ENCODE measurements at regions not wholly inside any gene's neighbourhood (a gene's known extent, or its start where the extent isn't known, plus 50 kb on each side); places are given as distances from the start of the nearest gene placed in this dataset.

DNA sequence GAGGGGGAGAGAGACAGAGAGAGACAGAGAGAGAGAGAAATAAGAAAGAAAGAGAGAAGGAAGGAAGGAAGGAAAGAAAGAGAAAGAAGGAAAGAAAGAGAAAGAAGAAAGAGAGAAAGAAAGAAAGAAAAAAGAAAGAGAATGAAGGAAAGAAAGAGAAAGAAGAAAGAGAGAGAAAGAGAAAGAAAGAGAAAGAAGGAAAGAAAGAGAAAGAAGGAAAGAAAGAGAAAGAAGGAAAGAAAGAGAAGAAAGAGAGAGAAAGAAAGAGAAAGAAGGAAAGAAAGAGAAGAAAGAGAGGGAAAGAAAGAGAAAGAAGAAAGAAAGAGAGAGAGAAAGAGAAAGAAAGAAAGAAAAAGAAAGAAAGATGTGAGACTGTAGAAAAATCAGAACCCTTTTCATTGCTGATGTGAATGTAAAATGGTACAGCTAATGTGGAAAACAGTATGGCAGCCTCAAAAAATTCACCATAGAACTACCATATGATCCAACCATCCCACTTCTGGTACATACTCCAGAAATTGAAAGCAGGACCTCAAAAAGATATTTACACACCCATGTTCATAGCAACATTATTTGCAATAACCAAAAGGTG lies 203.4 kb upstream of the POU3F3 start:
- Histone ChIP-seq H3K4me3 (replicated peaks; ENCODE audit: insufficient read depth, low read length) (no peak overlapping the region), H3K27me3 (ENCODE audit: insufficient read depth, poor library complexity, severe bottlenecking) (no peaks in the 10 kb centered on the region), H3K27ac (replicated peaks) (no peak overlapping the region)
- TF ChIP-seq, protein P1, sequence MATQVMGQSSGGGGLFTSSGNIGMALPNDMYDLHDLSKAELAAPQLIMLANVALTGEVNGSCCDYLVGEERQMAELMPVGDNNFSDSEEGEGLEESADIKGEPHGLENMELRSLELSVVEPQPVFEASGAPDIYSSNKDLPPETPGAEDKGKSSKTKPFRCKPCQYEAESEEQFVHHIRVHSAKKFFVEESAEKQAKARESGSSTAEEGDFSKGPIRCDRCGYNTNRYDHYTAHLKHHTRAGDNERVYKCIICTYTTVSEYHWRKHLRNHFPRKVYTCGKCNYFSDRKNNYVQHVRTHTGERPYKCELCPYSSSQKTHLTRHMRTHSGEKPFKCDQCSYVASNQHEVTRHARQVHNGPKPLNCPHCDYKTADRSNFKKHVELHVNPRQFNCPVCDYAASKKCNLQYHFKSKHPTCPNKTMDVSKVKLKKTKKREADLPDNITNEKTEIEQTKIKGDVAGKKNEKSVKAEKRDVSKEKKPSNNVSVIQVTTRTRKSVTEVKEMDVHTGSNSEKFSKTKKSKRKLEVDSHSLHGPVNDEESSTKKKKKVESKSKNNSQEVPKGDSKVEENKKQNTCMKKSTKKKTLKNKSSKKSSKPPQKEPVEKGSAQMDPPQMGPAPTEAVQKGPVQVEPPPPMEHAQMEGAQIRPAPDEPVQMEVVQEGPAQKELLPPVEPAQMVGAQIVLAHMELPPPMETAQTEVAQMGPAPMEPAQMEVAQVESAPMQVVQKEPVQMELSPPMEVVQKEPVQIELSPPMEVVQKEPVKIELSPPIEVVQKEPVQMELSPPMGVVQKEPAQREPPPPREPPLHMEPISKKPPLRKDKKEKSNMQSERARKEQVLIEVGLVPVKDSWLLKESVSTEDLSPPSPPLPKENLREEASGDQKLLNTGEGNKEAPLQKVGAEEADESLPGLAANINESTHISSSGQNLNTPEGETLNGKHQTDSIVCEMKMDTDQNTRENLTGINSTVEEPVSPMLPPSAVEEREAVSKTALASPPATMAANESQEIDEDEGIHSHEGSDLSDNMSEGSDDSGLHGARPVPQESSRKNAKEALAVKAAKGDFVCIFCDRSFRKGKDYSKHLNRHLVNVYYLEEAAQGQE (IDR thresholded peaks at IDR 0.05; ENCODE audit: insufficient replicate concordance, low read depth), result no peak
- TF ChIP-seq GABPA (IDR thresholded peaks at IDR 0.05; ENCODE audit: low read depth) (no peak), SPI1 (IDR thresholded peaks at IDR 0.05; ENCODE audit: borderline replicate concordance, low read depth) (no peak), POLR2AphosphoS5 (IDR thresholded peaks at IDR 0.05; ENCODE audit: low read depth) (no peak)
- TF ChIP-seq, protein P2, sequence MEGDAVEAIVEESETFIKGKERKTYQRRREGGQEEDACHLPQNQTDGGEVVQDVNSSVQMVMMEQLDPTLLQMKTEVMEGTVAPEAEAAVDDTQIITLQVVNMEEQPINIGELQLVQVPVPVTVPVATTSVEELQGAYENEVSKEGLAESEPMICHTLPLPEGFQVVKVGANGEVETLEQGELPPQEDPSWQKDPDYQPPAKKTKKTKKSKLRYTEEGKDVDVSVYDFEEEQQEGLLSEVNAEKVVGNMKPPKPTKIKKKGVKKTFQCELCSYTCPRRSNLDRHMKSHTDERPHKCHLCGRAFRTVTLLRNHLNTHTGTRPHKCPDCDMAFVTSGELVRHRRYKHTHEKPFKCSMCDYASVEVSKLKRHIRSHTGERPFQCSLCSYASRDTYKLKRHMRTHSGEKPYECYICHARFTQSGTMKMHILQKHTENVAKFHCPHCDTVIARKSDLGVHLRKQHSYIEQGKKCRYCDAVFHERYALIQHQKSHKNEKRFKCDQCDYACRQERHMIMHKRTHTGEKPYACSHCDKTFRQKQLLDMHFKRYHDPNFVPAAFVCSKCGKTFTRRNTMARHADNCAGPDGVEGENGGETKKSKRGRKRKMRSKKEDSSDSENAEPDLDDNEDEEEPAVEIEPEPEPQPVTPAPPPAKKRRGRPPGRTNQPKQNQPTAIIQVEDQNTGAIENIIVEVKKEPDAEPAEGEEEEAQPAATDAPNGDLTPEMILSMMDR (IDR thresholded peaks at IDR 0.05; ENCODE audit: insufficient read depth, low read length), result no peak
- no peak for DNase-seq (ENCODE audit: low read depth in 1 of 2, low spot score in 1 of 2)

DNA sequence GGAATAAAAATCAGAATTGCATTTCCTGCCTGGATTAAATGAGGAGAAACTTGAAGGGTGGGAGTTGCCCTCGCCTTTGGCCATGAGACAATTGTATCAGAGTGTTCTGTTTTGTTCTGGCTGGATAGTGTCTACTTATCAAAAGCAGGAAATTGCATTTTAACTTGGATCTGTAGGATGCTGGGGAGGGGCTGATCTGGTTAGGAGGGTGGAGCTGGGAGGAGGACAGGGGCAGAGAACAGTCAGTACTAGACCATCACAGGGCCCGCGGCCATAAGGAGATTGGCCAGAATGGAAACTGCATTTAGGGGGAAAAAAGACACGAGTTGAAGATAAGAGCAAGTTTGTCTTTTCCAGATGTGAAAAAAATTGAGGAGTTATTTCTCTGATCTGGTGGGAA lies 199.1 kb upstream of the POU3F3 start:
- no peak for DNase-seq (ENCODE audit: low read depth in 1 of 2, low spot score in 1 of 2)
- H3K27ac ChIP-seq (replicated peaks), result no peak overlapping the region
- H3K27me3 ChIP-seq (ENCODE audit: insufficient read depth, poor library complexity, severe bottlenecking), result no peaks in the 10 kb centered on the region
- no peak overlapping the region for H3K4me3 ChIP-seq (replicated peaks; ENCODE audit: insufficient read depth, low read length)
- TF ChIP-seq, protein P2 (IDR thresholded peaks at IDR 0.05; ENCODE audit: insufficient read depth, low read length), result no peak
- TF ChIP-seq GABPA (IDR thresholded peaks at IDR 0.05; ENCODE audit: low read depth) (no peak), SPI1 (IDR thresholded peaks at IDR 0.05; ENCODE audit: borderline replicate concordance, low read depth) (no peak), POLR2AphosphoS5 (IDR thresholded peaks at IDR 0.05; ENCODE audit: low read depth) (no peak)
- TF ChIP-seq, protein P1 (IDR thresholded peaks at IDR 0.05; ENCODE audit: insufficient replicate concordance, low read depth), result no peak

DNA sequence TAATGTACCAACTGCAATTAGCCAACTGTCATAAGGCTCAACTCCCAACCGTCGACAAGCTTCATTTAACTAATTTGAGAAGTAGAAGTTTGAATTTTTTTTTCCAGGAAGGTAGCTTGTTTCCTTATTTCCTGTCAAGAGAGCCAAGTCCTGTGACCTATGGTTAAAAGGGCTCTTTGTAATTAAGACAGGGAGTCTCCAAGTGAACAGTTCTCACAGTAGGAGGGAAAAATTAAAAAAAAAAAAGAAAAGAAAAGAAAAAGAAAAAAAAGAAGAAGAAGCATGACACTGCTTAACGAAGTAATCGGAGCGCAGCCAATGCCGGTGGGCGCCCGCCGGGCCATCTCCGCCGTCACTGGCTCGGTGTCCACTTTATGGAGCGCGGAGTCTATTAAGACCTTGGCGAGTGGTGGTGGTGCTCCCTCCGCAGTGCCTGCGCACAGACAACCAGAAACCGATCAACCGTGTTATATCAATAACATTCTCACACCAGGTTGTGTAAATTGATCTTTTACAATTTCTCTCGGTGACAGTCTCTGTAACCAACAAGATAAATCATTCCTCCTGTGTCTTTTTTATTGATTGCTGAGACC lies 197.2 kb upstream of the POU3F3 start:
- peak overlapping the region; percentile 55 for H3K27ac ChIP-seq (replicated peaks)
- peak in 1 of 2 experiments; percentile 12 for DNase-seq (ENCODE audit: low read depth in 1 of 2, low spot score in 1 of 2)
- no peak overlapping the region for H3K4me3 ChIP-seq (replicated peaks; ENCODE audit: insufficient read depth, low read length)
- TF ChIP-seq, protein P1 (IDR thresholded peaks at IDR 0.05; ENCODE audit: insufficient replicate concordance, low read depth), result no peak
- no peaks in the 10 kb centered on the region for H3K27me3 ChIP-seq (ENCODE audit: insufficient read depth, poor library complexity, severe bottlenecking)

Data from HL-60 (cell line).